ENCODE measurements at regions not wholly inside any gene's neighbourhood (a gene's known extent, or its start where the extent isn't known, plus 50 kb on each side); places are given as distances from the start of the nearest gene placed in this dataset.
A peak's percentile ranks its signal among the peaks of the same experiment; 100 is the strongest.

GRCh38 chr5:118044169-118044568 is 944.2 kb downstream of the DTWD2 start:
- DNase-seq (ENCODE audit: low read depth, low spot score), result no peak
- peaks cover 4% of the 10 kb centered on the region for H3K9me3 Mint-ChIP-seq
- no peaks in the 10 kb centered on the region for H3K27me3 Mint-ChIP-seq (ENCODE audit: low read depth)
- H3K4me1 Mint-ChIP-seq, result no peaks in the 10 kb centered on the region
- H3K4me3 Mint-ChIP-seq, result no peak overlapping the region
- peaks cover 3% of the 10 kb centered on the region for H3K36me3 Mint-ChIP-seq (ENCODE audit: low read depth)
- TF ChIP-seq CTCF (conservative IDR thresholded peaks at IDR 0.05), result no peak
- H3K27ac Mint-ChIP-seq (ENCODE audit: unreplicated experiment), result no peak overlapping the region

GRCh38 chr5:118043531-118043930 is 944.8 kb downstream of the DTWD2 start:
- no peaks in the 10 kb centered on the region for H3K4me1 Mint-ChIP-seq
- no peak for DNase-seq (ENCODE audit: low read depth, low spot score)
- peaks cover 4% of the 10 kb centered on the region for H3K9me3 Mint-ChIP-seq
- no peaks in the 10 kb centered on the region for H3K27me3 Mint-ChIP-seq (ENCODE audit: low read depth)
- no peak overlapping the region for H3K27ac Mint-ChIP-seq (ENCODE audit: unreplicated experiment)
- H3K4me3 Mint-ChIP-seq, result no peak overlapping the region
- H3K36me3 Mint-ChIP-seq (ENCODE audit: low read depth), result peaks cover 3% of the 10 kb centered on the region
- TF ChIP-seq CTCF (conservative IDR thresholded peaks at IDR 0.05), result no peak

- no peak overlapping the region for H3K27ac Mint-ChIP-seq (ENCODE audit: unreplicated experiment)
- H3K36me3 Mint-ChIP-seq (ENCODE audit: low read depth), result peaks cover 3% of the 10 kb centered on the region
- H3K9me3 Mint-ChIP-seq, result peaks cover 4% of the 10 kb centered on the region
- no peak for DNase-seq (ENCODE audit: low read depth, low spot score)
- peak; percentile 41 for TF ChIP-seq CTCF (conservative IDR thresholded peaks at IDR 0.05)
- no peak overlapping the region for H3K4me3 Mint-ChIP-seq
- no peaks in the 10 kb centered on the region for H3K4me1 Mint-ChIP-seq
- H3K27me3 Mint-ChIP-seq (ENCODE audit: low read depth), result no peaks in the 10 kb centered on the region
Measured at GRCh38 chr5:118042076-118042475, 946.3 kb downstream of the DTWD2 start.

- Mint-ChIP-seq H3K36me3 (ENCODE audit: low read depth) (peaks cover 3% of the 10 kb centered on the region), H3K4me3 (no peak overlapping the region), H3K27ac (ENCODE audit: unreplicated experiment) (no peak overlapping the region), H3K27me3 (ENCODE audit: low read depth) (no peaks in the 10 kb centered on the region), H3K9me3 (peaks cover 2% of the 10 kb centered on the region), H3K4me1 (no peaks in the 10 kb centered on the region)
- no peak for TF ChIP-seq CTCF (conservative IDR thresholded peaks at IDR 0.05)
- no peak for DNase-seq (ENCODE audit: low read depth, low spot score)
Measured at GRCh38 chr5:118040496-118040895, 947.9 kb downstream of the DTWD2 start.

GRCh38 chr5:118033686-118034338 is 954.5 kb downstream of the DTWD2 start:
- H3K27me3 Mint-ChIP-seq (ENCODE audit: low read depth), result no peaks in the 10 kb centered on the region
- TF ChIP-seq CTCF (conservative IDR thresholded peaks at IDR 0.05), result no peak

More at GRCh38 chr5:118033686-118034338, 954.5 kb downstream of the DTWD2 start:
- no peaks in the 10 kb centered on the region for H3K4me1 Mint-ChIP-seq
- H3K27ac Mint-ChIP-seq (ENCODE audit: unreplicated experiment), result no peak overlapping the region
- no peak for DNase-seq (ENCODE audit: low read depth, low spot score)
- H3K36me3 Mint-ChIP-seq (ENCODE audit: low read depth), result no peaks in the 10 kb centered on the region
- H3K4me3 Mint-ChIP-seq, result no peak overlapping the region
- peaks cover 10% of the 10 kb centered on the region for H3K9me3 Mint-ChIP-seq

Measured in neural crest cell (in vitro differentiated cells).